ENCODE measurements at regions not wholly inside any gene's neighbourhood (a gene's known extent, or its start where the extent isn't known, plus 50 kb on each side); places are given as distances from the start of the nearest gene placed in this dataset.

GRCh38 chr4:134365852-134366251 lies 164.3 kb upstream of the PABPC4L start:
- no peak for DNase-seq

DNA sequence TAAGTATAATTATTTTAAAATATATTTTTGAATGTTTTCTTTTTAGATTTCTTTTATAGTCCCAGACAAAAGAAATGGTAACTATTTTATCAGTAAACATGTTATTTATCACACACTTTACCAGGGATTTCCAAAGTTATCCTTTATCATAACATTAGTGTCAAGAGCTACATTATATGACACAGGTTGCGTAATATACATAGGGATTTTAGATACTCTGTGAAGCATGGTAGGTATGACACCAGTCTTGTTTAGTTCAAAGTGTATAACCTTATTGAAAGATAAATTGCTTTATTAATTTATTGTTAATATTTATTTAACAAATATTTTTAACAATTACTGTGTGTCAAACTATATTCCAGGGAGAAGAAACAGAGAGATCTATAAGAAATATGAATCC lies 163.3 kb upstream of the PABPC4L start:
- no peak for DNase-seq

DNA sequence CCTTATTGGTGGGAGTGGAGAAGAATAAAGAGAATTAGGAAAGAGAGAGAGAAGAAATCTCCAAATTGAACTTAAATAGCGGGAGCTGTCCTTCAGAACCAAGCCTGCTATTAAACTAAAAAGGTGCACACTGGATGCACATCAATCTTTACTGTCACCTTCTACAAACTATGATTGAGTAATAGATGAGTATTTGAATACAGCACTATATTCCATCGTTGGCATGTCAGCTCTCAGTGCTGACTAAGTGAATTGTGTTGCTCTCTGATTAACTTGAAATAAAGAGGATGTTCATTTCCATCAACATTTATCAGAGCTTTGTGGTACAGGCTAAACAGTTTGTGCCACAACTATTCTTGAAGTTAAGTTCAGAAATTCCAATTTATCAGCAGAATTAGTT lies 143.7 kb upstream of the PABPC4L start:
- DNase-seq, result no peak

GRCh38 chr4:134343656-134344055 lies 142.1 kb upstream of the PABPC4L start:
- no peak for DNase-seq

GRCh38 chr4:134343081-134343480 lies 141.5 kb upstream of the PABPC4L start:
- DNase-seq, result no peak

DNA sequence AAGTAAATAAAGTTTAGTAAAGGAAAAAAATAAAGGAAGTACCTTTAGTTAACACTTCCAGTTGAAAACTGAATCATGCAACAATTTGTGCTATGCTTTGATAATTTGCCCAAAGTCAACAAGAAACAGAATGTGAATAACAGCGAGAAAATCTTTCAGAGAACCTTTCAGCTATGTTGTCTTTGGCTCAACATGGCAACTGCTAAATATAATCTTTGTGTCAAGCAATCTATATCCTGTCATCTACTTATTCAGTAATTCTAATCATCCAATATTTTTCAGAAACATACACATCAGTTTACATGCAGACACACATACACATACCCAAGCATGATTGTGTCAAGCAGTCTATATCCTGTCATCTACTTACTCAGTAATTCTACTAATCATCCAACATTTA lies 136.0 kb upstream of the PABPC4L start:
- DNase-seq, result no peak

DNA sequence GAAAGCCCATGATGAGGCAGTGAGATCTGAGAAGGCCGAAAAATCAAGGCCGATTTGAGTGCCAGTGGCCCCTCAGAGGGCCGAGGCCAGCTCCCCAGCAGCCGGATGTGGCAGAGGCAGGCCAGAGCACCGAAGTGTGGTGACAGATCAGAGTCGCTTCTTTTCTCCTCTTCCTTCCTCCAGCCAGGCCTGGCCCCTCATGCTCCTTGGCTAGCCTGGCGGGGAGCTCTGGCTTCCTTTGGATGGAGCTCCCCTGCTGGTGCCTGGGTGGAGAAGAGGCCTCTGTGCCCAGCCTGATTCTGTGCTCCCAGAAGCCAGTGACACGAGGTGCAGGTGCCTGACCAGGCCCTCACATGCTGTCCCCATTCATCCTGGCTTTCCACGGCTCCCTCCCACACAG lies 127.2 kb upstream of the PABPC4L start:
- no peak for DNase-seq

DNA sequence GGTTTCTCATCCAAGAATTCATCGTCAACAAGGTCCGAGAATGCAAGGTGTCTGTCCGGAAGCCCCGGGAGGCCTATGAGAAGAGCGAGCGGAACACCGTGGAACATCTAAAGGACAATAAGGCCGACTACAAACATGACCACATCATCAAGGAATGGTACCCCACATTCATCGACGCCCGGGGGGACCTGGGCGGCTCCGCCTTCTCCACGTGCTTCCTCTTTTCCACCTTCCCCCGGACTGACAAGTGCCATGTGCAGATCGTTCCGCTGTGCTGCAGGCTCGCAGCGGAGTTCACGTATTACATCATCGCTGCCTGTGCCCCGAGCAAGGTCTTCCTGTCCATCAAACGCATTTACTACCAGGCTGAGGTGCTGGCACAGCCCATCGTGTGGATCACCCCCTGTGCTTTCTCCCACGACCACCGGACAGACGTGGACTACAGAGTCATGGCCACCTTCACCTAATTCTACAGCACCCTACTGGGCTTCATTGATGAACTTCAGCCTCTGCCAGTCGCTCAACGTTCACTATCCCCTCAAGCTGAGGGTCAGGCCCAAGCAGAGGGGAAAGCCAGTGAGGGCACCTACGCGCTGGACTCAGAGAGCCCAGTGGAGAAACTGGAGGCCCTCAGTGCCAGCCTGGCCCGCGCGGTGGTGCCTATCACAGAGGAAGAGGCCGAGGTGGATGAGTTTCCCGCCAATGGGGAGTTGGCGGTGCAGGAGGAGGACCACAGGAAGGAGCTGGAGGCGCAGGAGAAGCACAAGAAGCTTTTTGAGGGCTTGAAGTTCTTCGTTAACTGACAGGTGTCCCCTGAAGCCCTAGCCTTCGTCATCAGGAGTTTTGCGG lies 125.9 kb upstream of the PABPC4L start:
- DNase-seq, result no peak

DNA sequence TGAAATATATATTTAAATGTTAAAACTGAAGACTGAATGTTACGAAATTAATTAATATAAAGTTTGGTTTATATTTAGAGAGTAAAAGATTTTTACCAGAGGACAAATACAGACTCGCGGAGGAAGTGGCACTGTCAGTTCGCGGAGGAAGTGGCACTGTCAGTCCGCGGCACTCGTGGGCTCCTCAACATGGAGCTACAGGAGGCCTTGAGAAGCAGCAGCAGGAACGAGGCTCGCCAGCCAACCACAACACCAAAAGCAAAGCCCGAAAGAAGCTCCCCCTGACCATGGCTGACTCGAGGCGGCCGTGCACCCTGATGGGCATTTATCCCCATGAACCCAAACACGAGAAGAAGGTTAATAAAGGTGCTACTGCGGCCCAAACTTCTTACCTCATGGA lies 125.3 kb upstream of the PABPC4L start:
- no peak for DNase-seq

DNA sequence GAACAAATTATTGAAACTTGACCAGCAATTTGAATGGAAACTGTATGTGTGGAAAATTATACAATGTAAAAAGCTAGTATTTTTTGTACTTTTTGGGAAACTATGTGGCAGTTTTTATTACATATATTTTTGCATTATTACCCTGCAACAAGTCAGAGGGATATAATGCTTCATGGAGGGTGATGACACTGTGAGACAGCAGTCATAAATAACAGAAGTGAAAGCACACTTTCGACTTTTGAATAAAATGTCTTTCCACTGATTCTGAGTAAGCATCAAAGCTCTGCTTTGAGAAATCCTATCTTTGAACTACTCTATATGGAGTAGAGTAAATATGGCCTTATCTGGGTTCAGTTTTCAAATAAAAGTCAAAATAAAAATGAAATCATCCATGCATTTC lies 122.6 kb upstream of the PABPC4L start:
- DNase-seq, result no peak

DNA sequence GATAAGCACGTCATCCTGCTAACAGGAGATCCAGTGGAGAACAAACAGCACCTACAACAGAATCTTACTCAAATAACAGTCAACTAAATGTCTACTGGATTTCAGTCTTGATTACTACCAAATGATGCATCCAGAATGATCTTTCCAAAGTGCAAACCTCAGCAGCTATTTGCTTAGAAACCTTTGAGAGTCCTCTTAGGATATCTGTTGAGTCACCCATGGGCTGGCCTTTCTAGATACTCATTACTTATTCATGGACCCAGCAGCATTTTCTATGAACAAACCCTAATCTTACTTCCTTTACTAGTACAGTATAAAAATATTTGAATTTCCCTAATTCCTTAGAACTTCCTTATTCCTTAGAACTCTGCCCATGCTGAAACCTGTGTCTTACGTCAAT lies 118.5 kb upstream of the PABPC4L start:
- DNase-seq, result no peak

- DNase-seq, result no peak
These were observed 112.0 kb upstream of the PABPC4L start for GRCh38 chr4:134313591-134313990.

GRCh38 chr4:134309715-134310114 lies 108.1 kb upstream of the PABPC4L start:
- DNase-seq, result no peak

- DNase-seq, result no peak
These were observed 107.3 kb upstream of the PABPC4L start for GRCh38 chr4:134308910-134309309.

- DNase-seq, result no peak
These were observed 96.7 kb upstream of the PABPC4L start for GRCh38 chr4:134298313-134298712.

GRCh38 chr4:134297765-134298164 lies 96.2 kb upstream of the PABPC4L start:
- no peak for DNase-seq

- no peak for DNase-seq
These were observed 81.1 kb upstream of the PABPC4L start for GRCh38 chr4:134282680-134283079.

- no peak for DNase-seq
These were observed 77.1 kb upstream of the PABPC4L start for GRCh38 chr4:134278675-134279074.

DNA sequence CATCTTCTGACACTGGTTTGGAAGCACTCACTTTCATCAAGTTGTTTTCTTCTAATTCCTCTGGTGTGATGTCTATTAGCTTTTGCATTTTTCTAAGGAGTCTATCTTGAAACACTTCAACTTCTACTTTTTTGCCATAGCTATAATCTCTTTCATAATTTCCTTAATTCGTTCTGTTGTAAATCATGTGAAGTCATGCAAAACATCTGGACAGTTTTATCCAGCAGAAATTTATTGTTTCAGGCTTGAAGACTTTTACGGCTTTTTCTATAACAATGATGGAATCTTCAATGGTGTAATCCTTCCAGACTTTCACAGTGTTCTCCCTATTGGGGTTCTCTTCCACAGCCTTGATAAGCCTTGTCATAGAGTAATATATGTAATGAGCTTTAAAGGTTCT lies 74.9 kb upstream of the PABPC4L start:
- DNase-seq, result no peak

GRCh38 chr4:134260126-134260525 lies 58.5 kb upstream of the PABPC4L start:
- DNase-seq, result no peak
